Kidney (tissue), 13 donors: ENCODE measurements at regions not wholly inside any gene's neighbourhood (a gene's known extent, or its start where the extent isn't known, plus 50 kb on each side); places are given as distances from the start of the nearest gene placed in this dataset.

Source experiments
- DNase-seq, 5 donors: peaks; one replicate each; pipeline ENCODE4 v3.0.0-alpha.2; 2013 to 2020
- FAIRE-seq: peaks from 2 replicates; lab custom pipeline; 2012; peaks lifted over from hg19 to GRCh38; lab: Jason Lieb, UNC
- H3K27ac ChIP-seq, 2 donors: one replicate each; pipeline ENCODE4 v1.7.0; 2013; ENCODE audit warnings: low read depth in 2 of 2, low read length in 2 of 2, inconsistent platforms in 1 of 2
- H3K27me3 ChIP-seq: one replicate; pipeline ENCODE4 v1.7.1; 2013; ENCODE audit warnings: low read length, inconsistent platforms; ENCODE audit not compliant: control insufficient read depth, insufficient read depth
- H3K36me3 ChIP-seq, 3 donors: one replicate each; pipeline versions ENCODE4 v1.7.0 to v1.7.1; 2013; ENCODE audit warnings: low read length in 3 of 3, control low read depth in 1 of 3, inconsistent platforms in 1 of 3; ENCODE audit not compliant: insufficient read depth in 3 of 3, control insufficient read depth in 2 of 3
- H3K4me1 ChIP-seq, 3 donors: one replicate each; pipeline versions ENCODE4 v1.7.0 to v1.7.1; 2013; ENCODE audit warnings: low read length in 3 of 3, inconsistent platforms in 1 of 3, low read depth in 1 of 3; ENCODE audit not compliant: control insufficient read depth in 2 of 3, insufficient read depth in 2 of 3
- H3K4me3 ChIP-seq, 3 donors: one replicate each; pipeline versions ENCODE4 v1.7.0 to v1.8.1; 2013; ENCODE audit warnings: low read length in 3 of 3, control low read depth in 1 of 3, inconsistent platforms in 1 of 3
- H3K9ac ChIP-seq, 3 donors: one replicate each; pipeline versions ENCODE4 v1.7.0 to v1.7.1; 2013; ENCODE audit warnings: low read length in 3 of 3, control low read depth in 1 of 3, inconsistent platforms in 1 of 3
- H3K9me3 ChIP-seq, 3 donors: one replicate each; pipeline versions ENCODE4 v1.7.0 to v1.7.1; 2013; ENCODE audit warnings: low read length in 3 of 3, control low read depth in 1 of 3, inconsistent platforms in 1 of 3; ENCODE audit not compliant: control insufficient read depth in 2 of 3, insufficient read depth in 1 of 3
- CTCF ChIP-seq: IDR thresholded peaks from 3 replicates; pipeline ENCODE4 v1.5.1; 2012; ENCODE audit warnings: mild to moderate bottlenecking, moderate library complexity, borderline replicate concordance; ENCODE audit not compliant: insufficient read depth; ENCODE audit errors: extremely low read depth
- intact Hi-C: fragments of 100-400 bp; cut with DNase I; formaldehyde crosslinking; loops from one replicate; pipeline ENCODE4 v1.11.1; 2022
- donor health status: control.
- donor health status: control.
- donor health status: control.
- donor health status: control.
- donor health status: control.
- donor health status: DM: yes; HTN: yes; CAD: no.
- donor health status: Normal renal cell carcinoma (clear cell type).

GRCh38 chr7:4343272-4344247, 338.5 kb upstream of the FOXK1 start:
- no peak for TF ChIP-seq CTCF
- DNase-seq (no peak), FAIRE-seq (no peak)
- Histone ChIP-seq H3K9ac (no peak overlapping the region), H3K36me3 (no peaks in the 10 kb centered on the region), H3K27me3 (no peaks in the 10 kb centered on the region), H3K4me1 (no peaks in the 10 kb centered on the region), H3K27ac (no peak overlapping the region), H3K9me3 (peaks cover 0 to 18% (median 0%) of the 10 kb centered on the region in 3 donors), H3K4me3 (no peak overlapping the region)
- intact Hi-C loops: no loop called here

- no peak for DNase-seq
- FAIRE-seq: no peak
- no peak overlapping the region for H3K27ac ChIP-seq
- no peak for TF ChIP-seq CTCF
- peaks cover 0 to 18% (median 0%) of the 10 kb centered on the region in 3 donors for H3K9me3 ChIP-seq
- no peaks in the 10 kb centered on the region for H3K4me1 ChIP-seq
- intact Hi-C loops: no loop called here
- no peak overlapping the region for H3K4me3 ChIP-seq
- no peaks in the 10 kb centered on the region for H3K27me3 ChIP-seq
- no peak overlapping the region for H3K9ac ChIP-seq
- no peaks in the 10 kb centered on the region for H3K36me3 ChIP-seq
Observed at GRCh38 chr7:4345004-4345403, 337.1 kb upstream of the FOXK1 start.

- intact Hi-C loops: no loop called here
- Histone ChIP-seq H3K27ac (no peak overlapping the region), H3K9me3 (peaks cover 0 to 21% (median 0%) of the 10 kb centered on the region in 3 donors), H3K9ac (no peak overlapping the region), H3K4me1 (no peaks in the 10 kb centered on the region), H3K36me3 (no peaks in the 10 kb centered on the region), H3K27me3 (no peaks in the 10 kb centered on the region), H3K4me3 (no peak overlapping the region)
- no peak for TF ChIP-seq CTCF
- no peak for FAIRE-seq
- DNase-seq: no peak
Observed at GRCh38 chr7:4352069-4352468, 330.0 kb upstream of the FOXK1 start.
